Activated naive CD4-positive, alpha-beta T cell treated with anti-CD3 and anti-CD28 coated beads, Interleukin-2, amount 50 U/mL, for 16 hours (primary cell): ENCODE measurements at regions not wholly inside any gene's neighbourhood (a gene's known extent, or its start where the extent isn't known, plus 50 kb on each side); places are given as distances from the start of the nearest gene placed in this dataset.
"Not testable (repeated sequence)": the region's sequence is repeated elsewhere in the genome, so short reads cannot be mapped to it uniquely, and the experiment has no call there.

Source experiments
- DNase-seq: peaks from one replicate; pipeline ENCODE4 v3.0.0-alpha.2; 2020

- DNase-seq = no peak
Measured at GRCh38 chr11:24093375-24093774, 403.5 kb upstream of the LUZP2 start.

- DNase-seq = no peak
Measured at GRCh38 chr11:24108609-24109008, 388.2 kb upstream of the LUZP2 start.

- DNase-seq = no peak
Measured at GRCh38 chr11:24122291-24122690, 374.6 kb upstream of the LUZP2 start.

- DNase-seq = no peak
Measured at GRCh38 chr11:24124876-24125275, 372.0 kb upstream of the LUZP2 start.

GRCh38 chr11:24131698-24132097 is 365.2 kb upstream of the LUZP2 start:
- no peak for DNase-seq

GRCh38 chr11:24132471-24132870 is 364.4 kb upstream of the LUZP2 start:
- DNase-seq = no peak

GRCh38 chr11:24134879-24135589 is 361.8 kb upstream of the LUZP2 start:
- no peak for DNase-seq

- no peak for DNase-seq
Measured at GRCh38 chr11:24142062-24142461, 354.8 kb upstream of the LUZP2 start.

GRCh38 chr11:24145411-24145810 is 351.4 kb upstream of the LUZP2 start:
- DNase-seq = no peak

GRCh38 chr11:24153337-24153736 is 343.5 kb upstream of the LUZP2 start:
- no peak for DNase-seq

GRCh38 chr11:24155792-24156191 is 341.1 kb upstream of the LUZP2 start:
- no peak for DNase-seq

- DNase-seq = no peak
Measured at GRCh38 chr11:24157316-24157715, 339.5 kb upstream of the LUZP2 start.

GRCh38 chr11:24161587-24161986 is 335.3 kb upstream of the LUZP2 start:
- no peak for DNase-seq

GRCh38 chr11:24163146-24163545 is 333.7 kb upstream of the LUZP2 start:
- no peak for DNase-seq

GRCh38 chr11:24163841-24164240 is 333.0 kb upstream of the LUZP2 start:
- no peak for DNase-seq

- DNase-seq = no peak
Measured at GRCh38 chr11:24171869-24172268, 325.0 kb upstream of the LUZP2 start.

- no peak for DNase-seq
Measured at GRCh38 chr11:24181395-24182047, 315.3 kb upstream of the LUZP2 start.

- DNase-seq = not testable (repeated sequence)
Measured at GRCh38 chr11:24185535-24185934, 311.3 kb upstream of the LUZP2 start.

- DNase-seq = no peak
Measured at GRCh38 chr11:24196733-24197132, 300.1 kb upstream of the LUZP2 start.

GRCh38 chr11:24198481-24198880 is 298.4 kb upstream of the LUZP2 start:
- no peak for DNase-seq

- DNase-seq = no peak
Measured at GRCh38 chr11:24199461-24199860, 297.4 kb upstream of the LUZP2 start.

GRCh38 chr11:24206030-24206429 is 290.8 kb upstream of the LUZP2 start:
- no peak for DNase-seq

GRCh38 chr11:24206511-24206910 is 290.3 kb upstream of the LUZP2 start:
- no peak for DNase-seq

- DNase-seq = no peak
Measured at GRCh38 chr11:24216488-24216887, 280.4 kb upstream of the LUZP2 start.

- not testable (repeated sequence) for DNase-seq
Measured at GRCh38 chr11:24217319-24217718, 279.5 kb upstream of the LUZP2 start.
